Cardiac fibroblast (primary cell): ENCODE measurements at regions not wholly inside any gene's neighbourhood (a gene's known extent, or its start where the extent isn't known, plus 50 kb on each side); places are given as distances from the start of the nearest gene placed in this dataset.

Experiments
- DNase-seq, 2 donors: peaks; one replicate each; pipeline versions ENCODE4 v3.0.0 to v3.0.0-alpha.2; 2010; ENCODE audit warnings: low read depth in 2 of 2
- H3K4me3 ChIP-seq, 2 donors: replicated peaks in 1 of 2; 1 replicate in 1 of 2; 2 replicates in 1 of 2; pipeline ENCODE4 v1.5.1; 2011; ENCODE audit warnings: low read depth in 2 of 2, low read length in 2 of 2, mild to moderate bottlenecking in 2 of 2, moderate library complexity in 1 of 2
- TF ChIP-seq, protein P1 (sequence below): IDR thresholded peaks from one replicate; pipeline ENCODE4 v1.5.1; 2011; ENCODE audit warnings: low read depth, mild to moderate bottlenecking, low read length, inconsistent platforms

DNA sequence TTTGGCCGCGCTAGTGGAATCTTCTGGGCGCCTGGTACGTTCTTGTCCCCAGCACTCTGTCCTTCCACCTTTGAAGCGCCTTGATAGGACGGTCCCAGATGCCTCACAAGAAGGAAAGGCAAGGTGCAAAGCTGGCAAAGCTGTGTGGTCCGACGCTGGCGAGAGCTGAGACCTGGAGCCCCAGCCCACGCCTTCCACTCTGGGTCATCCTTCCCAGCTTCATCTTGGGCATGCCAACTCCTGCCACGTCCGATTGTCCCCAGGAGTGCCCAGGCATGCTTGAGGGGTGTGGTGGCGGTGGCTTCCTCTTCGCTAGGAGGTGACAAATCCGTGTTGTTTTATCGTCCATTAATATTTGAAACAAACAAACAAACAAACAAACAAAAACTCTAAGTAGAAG is 123.9 kb upstream of the DPYD start:
- peak overlapping the region; percentile 86 to 90 for H3K4me3 ChIP-seq
- DNase-seq = no peak
- TF ChIP-seq, protein P1, sequence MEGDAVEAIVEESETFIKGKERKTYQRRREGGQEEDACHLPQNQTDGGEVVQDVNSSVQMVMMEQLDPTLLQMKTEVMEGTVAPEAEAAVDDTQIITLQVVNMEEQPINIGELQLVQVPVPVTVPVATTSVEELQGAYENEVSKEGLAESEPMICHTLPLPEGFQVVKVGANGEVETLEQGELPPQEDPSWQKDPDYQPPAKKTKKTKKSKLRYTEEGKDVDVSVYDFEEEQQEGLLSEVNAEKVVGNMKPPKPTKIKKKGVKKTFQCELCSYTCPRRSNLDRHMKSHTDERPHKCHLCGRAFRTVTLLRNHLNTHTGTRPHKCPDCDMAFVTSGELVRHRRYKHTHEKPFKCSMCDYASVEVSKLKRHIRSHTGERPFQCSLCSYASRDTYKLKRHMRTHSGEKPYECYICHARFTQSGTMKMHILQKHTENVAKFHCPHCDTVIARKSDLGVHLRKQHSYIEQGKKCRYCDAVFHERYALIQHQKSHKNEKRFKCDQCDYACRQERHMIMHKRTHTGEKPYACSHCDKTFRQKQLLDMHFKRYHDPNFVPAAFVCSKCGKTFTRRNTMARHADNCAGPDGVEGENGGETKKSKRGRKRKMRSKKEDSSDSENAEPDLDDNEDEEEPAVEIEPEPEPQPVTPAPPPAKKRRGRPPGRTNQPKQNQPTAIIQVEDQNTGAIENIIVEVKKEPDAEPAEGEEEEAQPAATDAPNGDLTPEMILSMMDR = no peak

DNA sequence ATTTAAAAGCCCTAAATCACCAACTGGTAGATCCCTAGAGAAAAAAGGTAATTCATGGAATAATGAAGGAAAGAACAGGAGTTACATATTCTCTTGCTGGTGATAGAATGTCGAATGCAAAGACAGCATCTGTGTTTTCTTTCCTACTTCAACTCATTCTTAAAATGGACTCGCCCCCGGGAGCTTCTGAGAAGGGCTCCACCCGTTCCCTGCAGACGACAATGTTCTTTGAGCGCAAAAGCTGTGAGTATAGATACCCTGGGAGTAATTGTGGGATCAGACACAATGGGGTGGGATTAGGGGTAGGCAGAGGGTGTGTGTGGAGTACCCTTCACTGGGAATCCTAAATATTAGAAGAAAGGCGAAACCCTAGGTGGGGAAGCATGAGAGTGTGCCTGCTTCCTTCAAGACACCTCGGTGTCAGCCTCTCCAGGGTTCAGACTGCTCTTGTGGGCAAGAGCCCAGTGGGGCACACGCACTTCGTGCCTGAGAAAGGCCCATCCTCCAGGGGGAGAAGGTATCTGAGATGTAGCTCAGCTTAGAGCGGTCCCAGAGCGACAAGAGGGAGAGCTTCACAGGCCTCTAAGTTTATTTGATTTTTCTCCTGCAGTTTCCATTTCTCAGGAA is 123.3 kb upstream of the DPYD start:
- peak overlapping the region; percentile 86 to 90 for H3K4me3 ChIP-seq
- TF ChIP-seq, protein P1 = no peak

DNA sequence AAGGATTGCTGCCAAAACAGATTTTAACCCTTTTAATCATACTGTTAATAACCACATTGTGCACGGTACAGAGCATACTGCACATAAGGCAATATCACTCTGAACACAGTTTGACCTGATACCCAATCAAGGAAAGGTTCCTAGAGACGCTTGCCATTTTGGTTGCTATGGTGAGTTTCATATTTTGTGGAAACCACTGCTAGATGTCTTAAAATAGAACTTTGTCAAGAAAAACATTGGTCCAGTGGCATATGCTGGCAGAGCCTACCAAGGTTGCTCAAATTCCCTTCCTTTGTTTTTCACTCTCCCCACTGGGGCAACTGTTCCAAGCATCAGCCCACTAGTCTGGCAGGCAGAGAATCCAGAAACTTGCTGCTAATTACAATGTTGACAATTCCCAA is 114.8 kb upstream of the DPYD start:
- peak; percentile 45 to 61 for DNase-seq

More for the DNA sequence above, 123.3 kb upstream of the DPYD start:
- peak in 1 of 2 donors; percentile 35 for DNase-seq

DNA sequence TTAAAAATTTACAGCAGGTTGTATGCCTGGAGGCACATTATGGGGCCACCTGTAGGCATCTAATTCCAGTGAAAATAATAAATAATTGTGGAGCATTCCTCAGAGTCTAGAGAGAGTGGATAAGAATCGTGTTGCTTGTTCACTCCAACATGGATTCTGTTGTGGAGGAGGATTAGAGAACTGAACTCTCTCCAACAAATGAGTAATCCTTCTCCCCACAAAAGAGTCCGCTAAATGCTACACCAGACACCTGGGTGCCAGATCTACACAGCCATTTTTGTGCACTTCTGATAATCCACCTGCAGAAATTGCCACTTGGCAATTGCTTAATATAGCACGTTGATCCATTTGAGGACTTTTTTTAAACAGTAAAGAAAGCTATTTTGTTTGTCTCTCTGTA is 113.7 kb upstream of the DPYD start:
- DNase-seq = peak; percentile 49 to 62
- no peak overlapping the region for H3K4me3 ChIP-seq
- TF ChIP-seq, protein P1 = no peak

More for the DNA sequence above, 114.8 kb upstream of the DPYD start:
- H3K4me3 ChIP-seq = no peak overlapping the region
- TF ChIP-seq, protein P1 = no peak

DNA sequence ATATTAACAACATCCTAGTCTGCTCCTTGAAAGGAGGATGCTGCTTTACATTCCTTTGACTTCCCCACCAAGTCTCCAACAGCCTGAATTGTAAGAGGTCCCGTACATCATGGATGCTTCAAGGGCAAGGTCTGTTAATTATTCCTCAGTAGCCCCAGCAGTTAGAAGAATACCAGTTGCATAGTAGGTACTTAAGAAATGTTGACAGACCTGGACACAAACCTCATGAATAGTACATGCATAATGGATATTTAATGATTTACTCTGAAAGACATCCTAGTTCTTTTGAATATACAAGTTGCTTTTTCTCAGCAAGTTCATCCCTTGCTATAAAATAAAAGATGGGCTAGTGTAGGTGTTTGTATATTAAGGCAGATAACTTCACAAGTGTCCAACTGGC is 112.1 kb upstream of the DPYD start:
- no peak overlapping the region for H3K4me3 ChIP-seq
- TF ChIP-seq, protein P1 = no peak
- no peak for DNase-seq

DNA sequence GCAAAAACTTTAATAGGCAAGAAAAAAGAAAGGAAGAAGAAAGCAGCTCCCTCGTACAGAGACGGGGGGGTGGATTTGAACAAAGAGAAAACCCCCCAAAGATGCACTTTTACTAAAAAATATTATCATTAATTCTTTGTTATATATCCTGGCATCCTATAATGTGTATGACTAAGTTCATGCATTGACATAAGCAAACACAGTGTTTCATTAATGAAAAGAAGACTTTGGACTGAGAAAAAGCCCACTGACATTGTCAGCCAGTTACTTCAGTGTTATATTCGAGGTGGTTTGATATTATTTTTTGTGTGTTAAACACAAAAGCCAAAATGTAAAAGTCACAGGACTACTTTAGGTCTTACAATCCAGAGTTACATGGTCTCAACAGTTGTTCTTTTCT is 110.1 kb upstream of the DPYD start:
- peak in 1 of 2 donors; percentile 48 for DNase-seq
- H3K4me3 ChIP-seq = no peak overlapping the region
- TF ChIP-seq, protein P1 = no peak

DNA sequence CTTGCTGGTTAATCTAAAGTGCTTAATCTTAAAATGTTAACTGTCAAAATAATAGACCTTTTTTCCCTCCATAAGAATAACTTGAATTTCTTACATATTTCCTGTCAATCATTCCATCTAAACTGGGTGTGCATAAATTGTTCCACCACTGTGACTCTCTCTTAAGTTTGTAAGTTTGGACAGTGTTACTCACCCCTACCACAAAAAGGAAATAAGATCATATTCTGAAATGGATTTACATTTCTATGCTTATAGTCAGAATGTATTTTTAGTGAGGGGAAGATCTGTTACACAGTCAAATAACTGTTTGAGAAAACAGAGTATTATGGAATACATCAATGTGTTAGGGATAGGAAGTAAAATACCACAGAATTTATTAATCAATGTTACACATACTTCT is 109.6 kb upstream of the DPYD start:
- TF ChIP-seq, protein P1 = no peak
- H3K4me3 ChIP-seq = no peak overlapping the region
- peak in 1 of 2 donors; percentile 83 for DNase-seq
